HCT116 (cell line): ENCODE measurements at regions not wholly inside any gene's neighbourhood (a gene's known extent, or its start where the extent isn't known, plus 50 kb on each side); places are given as distances from the start of the nearest gene placed in this dataset.

ENCODE experiments used
- EGR1 ChIP-seq: IDR thresholded peaks from 2 replicates; pipeline ENCODE4 v1.6.1; 2012; ENCODE audit warnings: low read depth
- EZH2 ChIP-seq: fragments of 200-600 bp; sonication (generic); IDR thresholded peaks from 2 replicates; pipeline ENCODE4 v1.6.1; 2017; ENCODE audit warnings: antibody characterized with exemption, mixed run types
- EZH2phosphoT487 ChIP-seq: fragments of 200-600 bp; IDR thresholded peaks from 2 replicates; pipeline ENCODE4 v1.6.1; 2018; ENCODE audit warnings: antibody characterized with exemption, borderline replicate concordance
- SIN3A ChIP-seq: IDR thresholded peaks from 2 replicates; pipeline ENCODE4 v1.6.1; 2012; ENCODE audit warnings: low read depth
- SP1 ChIP-seq: IDR thresholded peaks from 2 replicates; pipeline ENCODE4 v1.6.1; 2012; ENCODE audit warnings: low read depth
- SRF ChIP-seq: IDR thresholded peaks from 2 replicates; pipeline ENCODE4 v1.6.1; 2012; ENCODE audit warnings: low read depth
- ZNF274 ChIP-seq: fragments of 200-500 bp; sonication (Bioruptor generic); IDR thresholded peaks from 2 replicates; pipeline ENCODE4 v1.6.1; 2014; ENCODE audit warnings: mild to moderate bottlenecking, low read depth, low read length, inconsistent platforms
- TF ChIP-seq, protein P1 (sequence below), 3 experiments: fragments of 200-600 bp in 1 of 3; sonication (generic) in 1 of 3; IDR thresholded peaks in 2 of 3; conservative IDR thresholded peaks in 1 of 3; 2 replicates each; pipeline ENCODE4 v1.5.1; 2012 to 2017; ENCODE audit warnings: low read depth in 2 of 3, low read length in 2 of 3, antibody characterized with exemption in 1 of 3, borderline replicate concordance in 1 of 3, control low read depth in 1 of 3, mild to moderate bottlenecking in 1 of 3, mixed read lengths in 1 of 3, mixed run types in 1 of 3, moderate library complexity in 1 of 3; ENCODE audit not compliant: insufficient read depth in 1 of 3
- TF ChIP-seq, protein P2 (sequence below): IDR thresholded peaks from 2 replicates; pipeline ENCODE4 v1.6.1; 2011; ENCODE audit warnings: mild to moderate bottlenecking, low read length, moderate library complexity; ENCODE audit not compliant: insufficient replicate concordance; ENCODE audit errors: extremely low read depth

DNA sequence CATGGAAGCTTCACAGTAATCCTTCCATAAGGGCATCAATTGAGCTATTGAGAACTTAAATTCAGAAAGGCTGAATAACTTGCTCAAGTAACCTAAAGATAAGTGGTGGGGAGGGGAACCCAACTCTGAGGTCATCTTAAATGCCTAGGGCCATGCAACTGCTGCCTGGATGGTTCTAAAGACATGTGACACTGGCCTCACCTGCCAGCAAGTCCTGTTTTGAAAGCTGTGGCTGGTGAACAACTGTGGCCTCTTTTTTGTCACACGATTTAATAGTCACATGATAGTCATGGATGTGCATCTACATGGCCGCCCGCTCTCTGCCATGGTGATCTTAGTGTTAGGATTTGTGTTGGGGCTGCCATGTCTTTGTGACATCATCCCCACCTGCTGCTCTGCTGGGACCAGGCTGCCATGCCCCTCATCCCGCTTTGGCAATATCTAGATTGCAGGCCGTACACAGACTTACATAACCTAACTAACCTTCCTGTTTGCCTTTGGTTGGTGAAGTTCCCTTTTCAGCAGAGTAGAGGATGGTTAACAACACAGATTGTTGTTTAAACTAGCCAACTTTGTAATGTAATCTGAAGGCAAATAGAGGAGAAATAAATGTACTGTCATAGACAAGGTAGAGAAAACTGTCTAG, 177.9 kb upstream of the SH3BP4 start:
- TF ChIP-seq, protein P1, sequence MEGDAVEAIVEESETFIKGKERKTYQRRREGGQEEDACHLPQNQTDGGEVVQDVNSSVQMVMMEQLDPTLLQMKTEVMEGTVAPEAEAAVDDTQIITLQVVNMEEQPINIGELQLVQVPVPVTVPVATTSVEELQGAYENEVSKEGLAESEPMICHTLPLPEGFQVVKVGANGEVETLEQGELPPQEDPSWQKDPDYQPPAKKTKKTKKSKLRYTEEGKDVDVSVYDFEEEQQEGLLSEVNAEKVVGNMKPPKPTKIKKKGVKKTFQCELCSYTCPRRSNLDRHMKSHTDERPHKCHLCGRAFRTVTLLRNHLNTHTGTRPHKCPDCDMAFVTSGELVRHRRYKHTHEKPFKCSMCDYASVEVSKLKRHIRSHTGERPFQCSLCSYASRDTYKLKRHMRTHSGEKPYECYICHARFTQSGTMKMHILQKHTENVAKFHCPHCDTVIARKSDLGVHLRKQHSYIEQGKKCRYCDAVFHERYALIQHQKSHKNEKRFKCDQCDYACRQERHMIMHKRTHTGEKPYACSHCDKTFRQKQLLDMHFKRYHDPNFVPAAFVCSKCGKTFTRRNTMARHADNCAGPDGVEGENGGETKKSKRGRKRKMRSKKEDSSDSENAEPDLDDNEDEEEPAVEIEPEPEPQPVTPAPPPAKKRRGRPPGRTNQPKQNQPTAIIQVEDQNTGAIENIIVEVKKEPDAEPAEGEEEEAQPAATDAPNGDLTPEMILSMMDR (IDR thresholded peaks at IDR 0.05 in 2 of 3, conservative IDR thresholded peaks at IDR 0.05 in 1 of 3; ENCODE audit: borderline replicate concordance in 1 of 3, insufficient read depth in 1 of 3, low read depth in 2 of 3, low read length in 2 of 3): no peak
- TF ChIP-seq EZH2phosphoT487 (no peak), ZNF274 (no peak), SIN3A (no peak), EGR1 (no peak), EZH2 (no peak), SP1 (no peak), SRF (no peak)
- TF ChIP-seq, protein P2, sequence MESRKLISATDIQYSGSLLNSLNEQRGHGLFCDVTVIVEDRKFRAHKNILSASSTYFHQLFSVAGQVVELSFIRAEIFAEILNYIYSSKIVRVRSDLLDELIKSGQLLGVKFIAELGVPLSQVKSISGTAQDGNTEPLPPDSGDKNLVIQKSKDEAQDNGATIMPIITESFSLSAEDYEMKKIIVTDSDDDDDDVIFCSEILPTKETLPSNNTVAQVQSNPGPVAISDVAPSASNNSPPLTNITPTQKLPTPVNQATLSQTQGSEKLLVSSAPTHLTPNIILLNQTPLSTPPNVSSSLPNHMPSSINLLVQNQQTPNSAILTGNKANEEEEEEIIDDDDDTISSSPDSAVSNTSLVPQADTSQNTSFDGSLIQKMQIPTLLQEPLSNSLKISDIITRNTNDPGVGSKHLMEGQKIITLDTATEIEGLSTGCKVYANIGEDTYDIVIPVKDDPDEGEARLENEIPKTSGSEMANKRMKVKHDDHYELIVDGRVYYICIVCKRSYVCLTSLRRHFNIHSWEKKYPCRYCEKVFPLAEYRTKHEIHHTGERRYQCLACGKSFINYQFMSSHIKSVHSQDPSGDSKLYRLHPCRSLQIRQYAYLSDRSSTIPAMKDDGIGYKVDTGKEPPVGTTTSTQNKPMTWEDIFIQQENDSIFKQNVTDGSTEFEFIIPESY: no peak
